HEK293T (cell line): ENCODE measurements at regions not wholly inside any gene's neighbourhood (a gene's known extent, or its start where the extent isn't known, plus 50 kb on each side); places are given as distances from the start of the nearest gene placed in this dataset.

Experiments used
- CTCF ChIA-PET: fragments of 350-600 bp; formaldehyde crosslinking; extraction: SDS; loops from one replicate; lab custom pipeline; 2021; ENCODE audit warnings: antibody characterized with exemption, inconsistent platforms; lab: Yijun Ruan, JAX
- POLR2A ChIA-PET: fragments of 350-600 bp; formaldehyde crosslinking; extraction: SDS; loops from one replicate; lab custom pipeline; 2020; ENCODE audit warnings: antibody characterized with exemption, inconsistent platforms; lab: Yijun Ruan, JAX
- DNase-seq: peaks from one replicate; pipeline ENCODE4 v3.0.0; 2012; ENCODE audit warnings: mixed read lengths; ENCODE audit errors: extremely low spot score
- ARNT ChIP-seq: fragments of 450-650 bp; IDR thresholded peaks from 2 replicates; pipeline ENCODE4 v1.6.1; 2017; ENCODE audit warnings: mild to moderate bottlenecking
- BHLHE40 ChIP-seq: fragments of 450-650 bp; IDR thresholded peaks from 2 replicates; pipeline ENCODE4 v1.6.1; 2016; ENCODE audit warnings: mild to moderate bottlenecking, moderate library complexity, borderline replicate concordance
- CTBP1 ChIP-seq: fragments of 450-650 bp; IDR thresholded peaks from 2 replicates; pipeline ENCODE4 v1.6.1; 2016; ENCODE audit warnings: borderline replicate concordance
- ELF4 ChIP-seq: fragments of 450-650 bp; IDR thresholded peaks from 2 replicates; pipeline ENCODE4 v1.6.1; 2017; ENCODE audit warnings: antibody characterized with exemption
- FOXA1 ChIP-seq: fragments of 450-650 bp; IDR thresholded peaks from 2 replicates; pipeline ENCODE4 v1.6.1; 2016; ENCODE audit warnings: mild to moderate bottlenecking
- FOXK2 ChIP-seq: fragments of 450-650 bp; IDR thresholded peaks from 2 replicates; pipeline ENCODE4 v1.6.1; 2016; ENCODE audit warnings: mild to moderate bottlenecking
- FOXM1 ChIP-seq: fragments of 450-650 bp; IDR thresholded peaks from 2 replicates; pipeline ENCODE4 v1.6.1; 2017; ENCODE audit warnings: mild to moderate bottlenecking, borderline replicate concordance
- HDGF ChIP-seq: fragments of 450-650 bp; IDR thresholded peaks from 2 replicates; pipeline ENCODE4 v1.6.1; 2017; ENCODE audit warnings: antibody characterized with exemption, borderline replicate concordance
- L3MBTL2 ChIP-seq: fragments of 450-650 bp; conservative IDR thresholded peaks from 2 replicates; pipeline ENCODE4 v1.6.1; 2016; ENCODE audit warnings: mild to moderate bottlenecking
- LEF1 ChIP-seq: fragments of 450-650 bp; IDR thresholded peaks from 2 replicates; pipeline ENCODE4 v1.6.1; 2017; ENCODE audit warnings: mild to moderate bottlenecking, borderline replicate concordance
- NFRKB ChIP-seq: fragments of 450-650 bp; IDR thresholded peaks from 2 replicates; pipeline ENCODE4 v1.6.1; 2016; ENCODE audit warnings: mild to moderate bottlenecking, moderate library complexity
- PKNOX1 ChIP-seq: fragments of 450-650 bp; IDR thresholded peaks from 2 replicates; pipeline ENCODE4 v1.6.1; 2016
- SP1 ChIP-seq: fragments of 450-650 bp; IDR thresholded peaks from 2 replicates; pipeline ENCODE4 v1.6.1; 2017
- SUZ12 ChIP-seq: fragments of 450-650 bp; IDR thresholded peaks from 2 replicates; pipeline ENCODE4 v1.6.1; 2016; ENCODE audit warnings: mild to moderate bottlenecking
- TARDBP ChIP-seq: fragments of 450-650 bp; IDR thresholded peaks from 2 replicates; pipeline ENCODE4 v1.6.1; 2016
- ZNF384 ChIP-seq: fragments of 450-650 bp; IDR thresholded peaks from 2 replicates; pipeline ENCODE4 v1.6.1; 2016

GRCh38 chr22:49418341-49418894 lies 409.3 kb downstream of the BRD1 start:
- POLR2A ChIA-PET, result no interaction called here
- TF ChIP-seq PKNOX1 (no peak), SUZ12 (no peak), ZNF384 (no peak), FOXK2 (no peak), FOXM1 (no peak), TARDBP (no peak), ARNT (no peak), L3MBTL2 (no peak)
- CTCF ChIA-PET, result no interaction called here
- no peak for DNase-seq

GRCh38 chr22:49417833-49418232 lies 409.8 kb downstream of the BRD1 start:
- TF ChIP-seq FOXK2 (no peak), ZNF384 (no peak), SP1 (no peak), PKNOX1 (no peak), BHLHE40 (no peak), LEF1 (no peak), FOXA1 (no peak), NFRKB (no peak), HDGF (no peak), TARDBP (no peak), SUZ12 (no peak), L3MBTL2 (no peak)
- CTCF ChIA-PET, result no interaction called here
- POLR2A ChIA-PET, result no interaction called here
- no peak for DNase-seq

- no peak for DNase-seq
- ChIA-PET CTCF (no interaction called here), POLR2A (no interaction called here)
- TF ChIP-seq TARDBP (no peak), BHLHE40 (no peak), L3MBTL2 (no peak), ZNF384 (no peak), SUZ12 (no peak), NFRKB (no peak), FOXA1 (no peak), CTBP1 (no peak), HDGF (no peak), PKNOX1 (no peak), FOXM1 (no peak), ELF4 (no peak), SP1 (no peak), LEF1 (no peak), ARNT (no peak), FOXK2 (no peak)
Measured at GRCh38 chr22:49417326-49417725, 410.3 kb downstream of the BRD1 start.

GRCh38 chr22:49415151-49415951 lies 412.3 kb downstream of the BRD1 start:
- no peak for TF ChIP-seq BHLHE40
- no peak for TF ChIP-seq PKNOX1
- no peak for TF ChIP-seq TARDBP
- no peak for TF ChIP-seq ELF4
- TF ChIP-seq CTBP1, result no peak
- no peak for TF ChIP-seq FOXM1
- no peak for TF ChIP-seq ARNT
- TF ChIP-seq L3MBTL2, result no peak
- no peak for TF ChIP-seq FOXA1
- no peak for TF ChIP-seq ZNF384
- no peak for TF ChIP-seq LEF1
- TF ChIP-seq SP1, result no peak
- TF ChIP-seq HDGF, result no peak
- TF ChIP-seq SUZ12, result no peak
- TF ChIP-seq FOXK2, result no peak
- TF ChIP-seq NFRKB, result no peak
- DNase-seq, result no peak
- CTCF ChIA-PET, result interaction anchor here (0.6 kb wide), 1 partner anchor 143 kb away, joined by 3 read pairs; no protein-coding TSS in a partner anchor
- POLR2A ChIA-PET, result interaction anchor here (0.6 kb wide), 1 partner anchor 8 kb away, joined by 3 read pairs; no protein-coding TSS in a partner anchor

GRCh38 chr22:49413551-49413950 lies 414.1 kb downstream of the BRD1 start:
- no peak for DNase-seq
- ChIA-PET CTCF (no interaction called here), POLR2A (no interaction called here)
- TF ChIP-seq ARNT (no peak), HDGF (no peak), FOXM1 (no peak), NFRKB (no peak), FOXA1 (no peak), ELF4 (no peak), FOXK2 (no peak), TARDBP (no peak), CTBP1 (no peak), SP1 (no peak), L3MBTL2 (no peak), LEF1 (no peak), BHLHE40 (no peak), PKNOX1 (no peak), ZNF384 (no peak)
